HL-60 (cell line): ENCODE measurements at regions not wholly inside any gene's neighbourhood (a gene's known extent, or its start where the extent isn't known, plus 50 kb on each side); places are given as distances from the start of the nearest gene placed in this dataset.
A peak's percentile ranks its signal among the peaks of the same experiment; 100 is the strongest.

ENCODE experiments used
- DNase-seq, 2 experiments: peaks; one replicate each; pipeline ENCODE4 v3.0.0-alpha.2; 2010 to 2020; ENCODE audit warnings: low read depth in 1 of 2, low spot score in 1 of 2
- H3K27ac ChIP-seq: fragments of 250-450 bp; sonication (Bioruptor Pico); replicated peaks from 2 replicates; pipeline ENCODE4 v1.5.1; 2020; ENCODE audit warnings: mild to moderate bottlenecking, moderate library complexity
- H3K27me3 ChIP-seq: fragments of 250-450 bp; sonication (Bioruptor Pico); 2 replicates; pipeline ENCODE4 v1.5.1; 2021; ENCODE audit warnings: mild to moderate bottlenecking, moderate library complexity; ENCODE audit not compliant: insufficient read depth, poor library complexity, severe bottlenecking
- H3K4me3 ChIP-seq: replicated peaks from 2 replicates; pipeline ENCODE4 v1.5.1; 2011; ENCODE audit warnings: mild to moderate bottlenecking, control low read depth, low read length; ENCODE audit not compliant: insufficient read depth
- GABPA ChIP-seq: IDR thresholded peaks from 2 replicates; pipeline ENCODE4 v1.6.1; 2012; ENCODE audit warnings: low read depth
- POLR2AphosphoS5 ChIP-seq: IDR thresholded peaks from 2 replicates; pipeline ENCODE4 v1.6.1; 2012; ENCODE audit warnings: low read depth
- SPI1 ChIP-seq: IDR thresholded peaks from 2 replicates; pipeline ENCODE4 v1.6.1; 2012; ENCODE audit warnings: low read depth, mild to moderate bottlenecking, borderline replicate concordance
- TF ChIP-seq, protein P1 (sequence below): IDR thresholded peaks from 2 replicates; pipeline ENCODE4 v1.6.1; 2012; ENCODE audit warnings: low read depth; ENCODE audit not compliant: insufficient replicate concordance
- TF ChIP-seq, protein P2 (sequence below): IDR thresholded peaks from one replicate; pipeline ENCODE4 v1.5.1; 2011; ENCODE audit warnings: low read length, control low read depth, inconsistent platforms; ENCODE audit not compliant: insufficient read depth

DNA sequence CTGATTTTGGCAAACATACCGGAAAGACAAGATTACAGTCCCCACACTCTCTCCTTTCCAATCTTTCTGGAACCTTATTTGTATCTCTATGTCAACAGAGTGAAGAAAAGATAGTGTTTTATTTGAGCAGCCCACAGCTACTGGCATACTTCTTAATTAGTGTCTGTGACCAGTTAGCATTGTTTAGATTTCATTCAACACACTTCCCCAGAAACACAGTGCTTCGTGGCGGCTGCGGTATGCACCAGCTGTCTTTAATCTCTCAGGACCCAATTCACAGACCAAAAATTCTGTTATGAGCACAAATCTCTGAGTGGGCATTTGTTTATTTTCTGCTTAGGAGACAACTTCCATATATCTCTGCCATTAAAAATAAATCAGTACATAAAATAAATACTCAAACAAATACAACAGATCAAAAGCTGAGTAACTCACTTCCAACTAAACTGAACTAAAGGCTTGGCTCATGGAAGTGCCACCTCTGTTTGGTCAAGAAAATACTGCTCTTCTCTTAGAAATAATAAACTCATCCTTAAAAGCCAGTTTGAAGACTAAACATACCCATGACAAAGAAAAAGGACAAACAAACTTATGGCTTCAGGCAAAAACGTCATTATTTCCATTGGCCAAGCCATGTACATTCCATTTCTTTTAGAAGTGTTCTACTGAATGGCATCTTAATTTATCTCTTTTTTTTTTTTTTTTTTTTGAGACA, 392.4 kb downstream of the TXNL1 start:
- no peak overlapping the region for H3K27ac ChIP-seq
- no peaks in the 10 kb centered on the region for H3K27me3 ChIP-seq
- DNase-seq: no peak
- TF ChIP-seq, protein P1, sequence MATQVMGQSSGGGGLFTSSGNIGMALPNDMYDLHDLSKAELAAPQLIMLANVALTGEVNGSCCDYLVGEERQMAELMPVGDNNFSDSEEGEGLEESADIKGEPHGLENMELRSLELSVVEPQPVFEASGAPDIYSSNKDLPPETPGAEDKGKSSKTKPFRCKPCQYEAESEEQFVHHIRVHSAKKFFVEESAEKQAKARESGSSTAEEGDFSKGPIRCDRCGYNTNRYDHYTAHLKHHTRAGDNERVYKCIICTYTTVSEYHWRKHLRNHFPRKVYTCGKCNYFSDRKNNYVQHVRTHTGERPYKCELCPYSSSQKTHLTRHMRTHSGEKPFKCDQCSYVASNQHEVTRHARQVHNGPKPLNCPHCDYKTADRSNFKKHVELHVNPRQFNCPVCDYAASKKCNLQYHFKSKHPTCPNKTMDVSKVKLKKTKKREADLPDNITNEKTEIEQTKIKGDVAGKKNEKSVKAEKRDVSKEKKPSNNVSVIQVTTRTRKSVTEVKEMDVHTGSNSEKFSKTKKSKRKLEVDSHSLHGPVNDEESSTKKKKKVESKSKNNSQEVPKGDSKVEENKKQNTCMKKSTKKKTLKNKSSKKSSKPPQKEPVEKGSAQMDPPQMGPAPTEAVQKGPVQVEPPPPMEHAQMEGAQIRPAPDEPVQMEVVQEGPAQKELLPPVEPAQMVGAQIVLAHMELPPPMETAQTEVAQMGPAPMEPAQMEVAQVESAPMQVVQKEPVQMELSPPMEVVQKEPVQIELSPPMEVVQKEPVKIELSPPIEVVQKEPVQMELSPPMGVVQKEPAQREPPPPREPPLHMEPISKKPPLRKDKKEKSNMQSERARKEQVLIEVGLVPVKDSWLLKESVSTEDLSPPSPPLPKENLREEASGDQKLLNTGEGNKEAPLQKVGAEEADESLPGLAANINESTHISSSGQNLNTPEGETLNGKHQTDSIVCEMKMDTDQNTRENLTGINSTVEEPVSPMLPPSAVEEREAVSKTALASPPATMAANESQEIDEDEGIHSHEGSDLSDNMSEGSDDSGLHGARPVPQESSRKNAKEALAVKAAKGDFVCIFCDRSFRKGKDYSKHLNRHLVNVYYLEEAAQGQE: no peak
- no peak for TF ChIP-seq SPI1
- no peak for TF ChIP-seq GABPA
- TF ChIP-seq POLR2AphosphoS5: no peak
- TF ChIP-seq, protein P2, sequence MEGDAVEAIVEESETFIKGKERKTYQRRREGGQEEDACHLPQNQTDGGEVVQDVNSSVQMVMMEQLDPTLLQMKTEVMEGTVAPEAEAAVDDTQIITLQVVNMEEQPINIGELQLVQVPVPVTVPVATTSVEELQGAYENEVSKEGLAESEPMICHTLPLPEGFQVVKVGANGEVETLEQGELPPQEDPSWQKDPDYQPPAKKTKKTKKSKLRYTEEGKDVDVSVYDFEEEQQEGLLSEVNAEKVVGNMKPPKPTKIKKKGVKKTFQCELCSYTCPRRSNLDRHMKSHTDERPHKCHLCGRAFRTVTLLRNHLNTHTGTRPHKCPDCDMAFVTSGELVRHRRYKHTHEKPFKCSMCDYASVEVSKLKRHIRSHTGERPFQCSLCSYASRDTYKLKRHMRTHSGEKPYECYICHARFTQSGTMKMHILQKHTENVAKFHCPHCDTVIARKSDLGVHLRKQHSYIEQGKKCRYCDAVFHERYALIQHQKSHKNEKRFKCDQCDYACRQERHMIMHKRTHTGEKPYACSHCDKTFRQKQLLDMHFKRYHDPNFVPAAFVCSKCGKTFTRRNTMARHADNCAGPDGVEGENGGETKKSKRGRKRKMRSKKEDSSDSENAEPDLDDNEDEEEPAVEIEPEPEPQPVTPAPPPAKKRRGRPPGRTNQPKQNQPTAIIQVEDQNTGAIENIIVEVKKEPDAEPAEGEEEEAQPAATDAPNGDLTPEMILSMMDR: no peak
- H3K4me3 ChIP-seq: no peak overlapping the region

DNA sequence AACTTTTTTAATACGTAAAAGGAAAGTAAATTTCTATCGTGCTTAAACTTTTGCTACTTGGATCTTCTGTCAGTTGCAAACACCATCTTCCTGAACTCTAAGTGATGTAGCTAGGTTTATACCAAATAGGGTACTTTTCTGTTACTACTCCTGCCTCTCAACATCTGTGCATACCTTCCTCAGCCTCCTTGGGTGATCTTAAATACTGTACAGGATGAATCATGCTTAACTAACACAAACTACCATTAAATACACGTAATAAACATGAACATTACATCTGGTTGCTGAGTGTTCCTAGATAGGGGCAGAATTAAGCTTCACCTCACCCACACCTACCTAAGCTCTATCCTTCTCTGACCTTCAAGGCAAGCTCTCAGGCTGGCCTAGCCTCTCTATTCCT, 398.0 kb downstream of the TXNL1 start:
- Histone ChIP-seq H3K4me3 (no peak overlapping the region), H3K27me3 (no peaks in the 10 kb centered on the region), H3K27ac (no peak overlapping the region)
- no peak for DNase-seq
- no peak for TF ChIP-seq SPI1
- TF ChIP-seq, protein P1: no peak
- no peak for TF ChIP-seq POLR2AphosphoS5
- TF ChIP-seq, protein P2: no peak
- no peak for TF ChIP-seq GABPA

DNA sequence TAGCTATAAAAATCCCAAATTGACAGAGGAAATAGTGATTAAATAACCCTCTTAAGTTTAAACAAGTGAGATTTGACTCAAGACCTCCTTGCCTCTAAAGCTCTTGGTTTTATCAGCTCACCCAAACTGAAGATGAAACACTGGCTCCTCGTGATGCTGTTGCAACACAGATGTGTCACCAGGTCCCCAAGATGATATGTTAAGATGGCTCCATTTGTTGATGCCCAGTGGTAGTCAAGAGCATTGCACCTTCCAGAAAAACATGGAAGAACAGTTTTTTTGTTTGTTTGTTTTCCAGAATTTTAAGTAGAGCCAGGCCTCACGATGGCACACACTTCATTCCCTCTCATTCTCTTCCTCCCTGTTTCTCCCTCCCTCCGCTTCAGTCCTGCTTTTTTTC, 399.8 kb downstream of the TXNL1 start:
- Histone ChIP-seq H3K4me3 (no peak overlapping the region), H3K27me3 (no peaks in the 10 kb centered on the region)
- no peak for TF ChIP-seq POLR2AphosphoS5
- TF ChIP-seq SPI1: no peak
- TF ChIP-seq, protein P2: no peak
- no peak for TF ChIP-seq GABPA
- TF ChIP-seq, protein P1: no peak

More for the DNA sequence above, 399.8 kb downstream of the TXNL1 start:
- DNase-seq: peak; percentile 35 to 41
- H3K27ac ChIP-seq: no peak overlapping the region
